CD4-positive, alpha-beta memory T cell (primary cell): ENCODE measurements at regions not wholly inside any gene's neighbourhood (a gene's known extent, or its start where the extent isn't known, plus 50 kb on each side); places are given as distances from the start of the nearest gene placed in this dataset.
"Not testable (repeated sequence)": the region's sequence is repeated elsewhere in the genome, so short reads cannot be mapped to it uniquely, and the experiment has no call there.

Experiments used
- CTCF ChIA-PET: fragments of 350-600 bp; sonication (Branson Sonifier 250); formaldehyde crosslinking; loops from one replicate; lab custom pipeline; 2021; ENCODE audit warnings: inconsistent platforms; ENCODE audit not compliant: partially characterized antibody; lab: Charles Lee
- POLR2A ChIA-PET: fragments of 350-600 bp; sonication (Branson Sonifier 250); formaldehyde crosslinking; loops from one replicate; lab custom pipeline; 2021; ENCODE audit not compliant: partially characterized antibody; lab: Charles Lee
- DNase-seq, 5 donors: peaks; one replicate each; pipeline versions ENCODE4 v3.0.0 to v3.0.0-alpha.2; 2020 to 2022; ENCODE audit warnings: mixed read lengths in 1 of 5
- H3K27ac ChIP-seq: one replicate; pipeline ENCODE4 v1.7.0; 2013; ENCODE audit warnings: low read depth, low read length
- H3K27me3 ChIP-seq: 2 replicates; pipeline ENCODE4 v1.7.0; 2013; ENCODE audit warnings: mild to moderate bottlenecking, low read length, moderate library complexity; ENCODE audit not compliant: insufficient read depth
- H3K36me3 ChIP-seq: 2 replicates; pipeline ENCODE4 v1.7.0; 2013; ENCODE audit warnings: mild to moderate bottlenecking, low read length, moderate library complexity; ENCODE audit not compliant: insufficient read depth
- H3K4me1 ChIP-seq: 2 replicates; pipeline ENCODE4 v1.7.0; 2013; ENCODE audit warnings: mild to moderate bottlenecking, low read length, moderate library complexity; ENCODE audit not compliant: insufficient read depth
- H3K4me3 ChIP-seq, 2 donors: one replicate each; pipeline ENCODE4 v1.7.0; 2013; ENCODE audit warnings: low read length in 2 of 2, mild to moderate bottlenecking in 1 of 2
- H3K9me3 ChIP-seq, 2 donors: one replicate each; pipeline ENCODE4 v1.7.0; 2013; ENCODE audit warnings: low read length in 2 of 2, control low read depth in 1 of 2; ENCODE audit not compliant: control insufficient read depth in 1 of 2
- H3K27ac Mint-ChIP-seq, 7 donors: one replicate each; pipeline ENCODE4 v1.8.0; 2020 to 2021; ENCODE audit warnings: mixed read lengths in 7 of 7, mild to moderate bottlenecking in 6 of 7, inconsistent platforms in 3 of 7, moderate library complexity in 3 of 7
- H3K27me3 Mint-ChIP-seq, 2 donors: one replicate each; pipeline ENCODE4 v1.8.0; 2020 to 2021; ENCODE audit warnings: mixed read lengths in 2 of 2
- H3K36me3 Mint-ChIP-seq, 2 donors: one replicate each; pipeline ENCODE4 v1.8.0; 2020 to 2021; ENCODE audit warnings: mixed read lengths in 2 of 2, inconsistent platforms in 1 of 2, mild to moderate bottlenecking in 1 of 2
- H3K4me1 Mint-ChIP-seq, 4 donors: one replicate each; pipeline ENCODE4 v1.8.0; 2020 to 2021; ENCODE audit warnings: mixed read lengths in 4 of 4, mild to moderate bottlenecking in 1 of 4
- H3K4me3 Mint-ChIP-seq, 8 donors: one replicate each; pipeline ENCODE4 v1.8.0; 2020 to 2021; ENCODE audit warnings: mixed read lengths in 8 of 8, mild to moderate bottlenecking in 7 of 8, moderate library complexity in 6 of 8, inconsistent platforms in 3 of 8
- H3K9me3 Mint-ChIP-seq, 8 donors: one replicate each; pipeline ENCODE4 v1.8.0; 2020 to 2021; ENCODE audit warnings: mixed read lengths in 8 of 8, mild to moderate bottlenecking in 5 of 8, inconsistent platforms in 3 of 8, moderate library complexity in 1 of 8
- intact Hi-C: fragments of 100-400 bp; cut with micrococcal nuclease; formaldehyde crosslinking; loops from one replicate; pipeline ENCODE4 v1.15.1; 2023

DNA sequence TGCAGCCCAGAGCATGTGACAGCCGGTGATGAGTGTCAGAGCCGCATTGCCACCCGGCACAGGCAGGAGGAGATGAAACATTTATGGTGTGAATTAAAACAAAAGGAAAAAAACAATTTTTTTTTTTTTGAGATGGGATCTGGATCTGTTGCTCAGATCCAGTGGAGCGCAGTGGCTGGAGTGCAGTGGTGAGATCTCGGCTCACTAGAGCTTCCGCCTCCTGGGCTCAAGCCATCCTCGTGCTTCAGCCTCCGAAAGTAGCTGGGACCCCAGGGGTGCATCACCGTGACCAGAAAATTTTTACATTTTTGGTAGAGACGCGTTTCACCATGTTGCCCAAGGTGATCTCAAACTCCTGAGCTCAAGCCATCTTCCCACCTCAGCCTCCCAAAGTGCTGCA, 182.1 kb upstream of the SALL3 start:
- Histone ChIP-seq H3K4me1 (no peaks in the 10 kb centered on the region), H3K9me3 (no peaks in the 10 kb centered on the region), H3K27me3 (no peaks in the 10 kb centered on the region), H3K36me3 (no peaks in the 10 kb centered on the region), H3K4me3 (no peak overlapping the region), H3K27ac (no peak overlapping the region)
- Mint-ChIP-seq H3K36me3 (no peaks in the 10 kb centered on the region), H3K9me3 (peaks cover 0 to 6% (median 0%) of the 10 kb centered on the region in 8 donors), H3K4me1 (peaks cover 0 to 2% (median 0%) of the 10 kb centered on the region in 4 donors), H3K27ac (no peak overlapping the region), H3K27me3 (no peaks in the 10 kb centered on the region), H3K4me3 (no peak overlapping the region)
- POLR2A ChIA-PET: no interaction called here
- CTCF ChIA-PET: no interaction called here
- no peak for DNase-seq
- intact Hi-C loops: no loop called here

DNA sequence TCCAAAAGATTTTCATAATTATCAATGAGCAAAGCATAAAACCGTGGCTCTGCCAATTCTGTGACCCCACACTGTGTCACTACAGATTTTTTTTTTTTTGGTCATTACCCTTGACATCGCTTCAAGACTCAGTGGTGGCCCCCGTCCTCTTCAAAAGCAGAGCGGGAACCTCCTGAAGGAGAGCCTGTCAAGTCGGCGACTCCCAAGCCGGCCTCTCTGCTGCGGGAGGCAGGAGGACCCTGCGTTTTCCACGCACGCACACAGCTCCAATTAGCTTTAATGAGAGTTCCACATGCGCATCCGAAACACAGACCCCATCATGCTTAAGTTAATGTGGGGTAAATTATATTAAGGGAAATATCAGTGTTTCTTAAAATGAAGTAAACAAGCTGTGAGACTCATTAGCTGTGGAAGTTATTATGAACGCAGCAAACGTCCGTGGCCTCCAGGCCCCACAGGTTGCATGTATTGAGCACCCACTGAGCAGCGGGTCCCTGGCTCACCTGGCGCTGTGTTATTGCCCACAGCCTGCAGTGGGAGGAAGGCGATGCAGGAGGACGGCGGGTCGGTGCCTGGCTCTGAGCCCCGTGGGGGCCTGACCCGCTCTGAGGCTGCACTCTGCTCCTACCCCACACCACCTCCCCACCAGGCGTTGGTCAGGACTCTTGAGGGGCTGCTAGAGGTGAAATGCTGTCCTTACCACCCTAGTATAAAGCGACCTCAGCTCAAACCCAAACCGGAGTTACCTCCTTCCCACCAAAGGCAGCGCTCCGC, 181.0 kb upstream of the SALL3 start:
- Mint-ChIP-seq H3K36me3 (no peaks in the 10 kb centered on the region), H3K4me3 (no peak overlapping the region), H3K27me3 (no peaks in the 10 kb centered on the region), H3K4me1 (peaks cover 0 to 2% (median 0%) of the 10 kb centered on the region in 4 donors), H3K27ac (no peak overlapping the region), H3K9me3 (peaks cover 0 to 6% (median 0%) of the 10 kb centered on the region in 8 donors)
- CTCF ChIA-PET: no interaction called here
- no peaks in the 10 kb centered on the region for H3K36me3 ChIP-seq
- intact Hi-C loops: no loop called here
- no peak overlapping the region for H3K27ac ChIP-seq
- H3K27me3 ChIP-seq: no peaks in the 10 kb centered on the region
- POLR2A ChIA-PET: no interaction called here
- H3K9me3 ChIP-seq: no peaks in the 10 kb centered on the region
- H3K4me3 ChIP-seq: no peak overlapping the region
- DNase-seq: no peak
- H3K4me1 ChIP-seq: no peaks in the 10 kb centered on the region

DNA sequence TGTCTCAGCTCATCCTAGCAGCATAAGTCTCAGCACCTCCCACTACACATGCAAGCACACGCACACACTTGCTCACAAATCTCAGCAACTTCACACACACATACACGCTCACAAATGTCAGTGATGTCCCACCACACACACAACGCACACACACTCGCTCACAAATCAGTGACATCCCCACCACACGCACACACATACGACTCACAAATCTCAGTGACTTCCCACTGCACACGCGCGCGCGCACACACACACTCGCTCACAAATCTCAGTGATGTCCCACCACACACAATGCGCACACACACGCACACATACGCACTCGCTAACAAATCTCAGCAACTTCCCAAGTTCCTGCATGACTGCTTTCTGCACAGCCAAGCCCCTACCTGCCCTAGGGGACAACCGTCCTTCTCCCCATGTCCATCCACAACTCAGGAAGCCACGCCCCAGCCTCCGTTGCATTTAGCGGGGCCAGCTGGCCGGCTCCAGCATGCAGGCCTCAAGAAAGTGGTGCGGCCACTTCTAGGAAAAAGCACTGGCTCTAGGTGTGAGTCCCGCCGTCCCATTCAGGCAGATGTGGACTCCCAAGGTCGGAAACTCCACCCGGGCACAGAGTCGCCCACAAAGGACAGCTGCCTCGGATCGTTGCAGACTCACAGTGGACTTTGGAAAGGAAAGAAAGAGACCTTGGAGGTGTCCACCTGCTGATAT, 180.1 kb upstream of the SALL3 start:
- Mint-ChIP-seq H3K27me3 (no peaks in the 10 kb centered on the region), H3K4me1 (peaks cover 0 to 2% (median 0%) of the 10 kb centered on the region in 4 donors), H3K27ac (no peak overlapping the region), H3K36me3 (no peaks in the 10 kb centered on the region), H3K4me3 (no peak overlapping the region), H3K9me3 (peaks cover 0 to 6% (median 0%) of the 10 kb centered on the region in 8 donors)
- no peaks in the 10 kb centered on the region for H3K4me1 ChIP-seq
- no peaks in the 10 kb centered on the region for H3K27me3 ChIP-seq
- intact Hi-C loops: no loop called here
- no peaks in the 10 kb centered on the region for H3K9me3 ChIP-seq
- H3K4me3 ChIP-seq: no peak overlapping the region
- H3K27ac ChIP-seq: no peak overlapping the region
- POLR2A ChIA-PET: no interaction called here
- CTCF ChIA-PET: no interaction called here
- no peaks in the 10 kb centered on the region for H3K36me3 ChIP-seq
- no peak for DNase-seq

DNA sequence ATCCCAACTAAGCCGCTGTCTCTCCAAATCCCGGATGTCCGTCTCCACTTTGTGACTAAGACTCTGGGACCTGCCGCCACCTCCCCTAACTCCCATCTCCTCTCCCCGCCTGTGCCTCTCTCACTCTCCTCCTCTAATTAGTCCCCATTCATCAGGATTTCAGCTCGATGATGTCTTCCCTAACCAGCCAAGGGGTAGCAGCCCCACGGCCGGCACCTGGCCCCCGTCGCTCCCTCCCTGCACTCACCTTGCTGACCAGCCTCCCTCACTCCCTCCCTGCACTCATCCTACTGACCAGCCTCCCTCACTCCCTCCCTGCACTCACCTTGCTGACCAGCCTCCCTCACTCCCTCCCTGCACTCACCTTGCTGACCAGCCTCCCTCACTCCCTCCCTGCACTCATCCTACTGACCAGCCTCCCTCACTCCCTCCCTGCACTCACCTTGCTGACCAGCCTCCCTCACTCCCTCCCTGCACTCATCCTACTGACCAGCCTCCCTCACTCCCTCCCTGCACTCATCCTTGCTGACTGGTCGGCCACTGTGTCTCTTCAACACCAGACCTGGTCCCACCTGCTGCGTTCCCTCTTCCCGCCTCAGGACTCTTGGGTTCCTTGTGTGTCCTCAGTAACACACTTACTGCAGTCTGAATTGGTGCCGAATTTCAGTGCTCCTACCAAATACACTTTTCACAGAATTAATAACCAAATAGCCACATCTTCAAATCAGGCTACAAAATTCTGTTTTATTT, 179.3 kb upstream of the SALL3 start:
- H3K27me3 ChIP-seq, H3K9me3 ChIP-seq, intact Hi-C loops, POLR2A ChIA-PET, H3K27ac Mint-ChIP-seq, H3K27ac ChIP-seq, H3K4me1 Mint-ChIP-seq, H3K36me3 ChIP-seq, H3K4me3 ChIP-seq, H3K9me3 Mint-ChIP-seq, DNase-seq, H3K36me3 Mint-ChIP-seq, H3K27me3 Mint-ChIP-seq, CTCF ChIA-PET, H3K4me3 Mint-ChIP-seq, H3K4me1 ChIP-seq: not testable (repeated sequence)

DNA sequence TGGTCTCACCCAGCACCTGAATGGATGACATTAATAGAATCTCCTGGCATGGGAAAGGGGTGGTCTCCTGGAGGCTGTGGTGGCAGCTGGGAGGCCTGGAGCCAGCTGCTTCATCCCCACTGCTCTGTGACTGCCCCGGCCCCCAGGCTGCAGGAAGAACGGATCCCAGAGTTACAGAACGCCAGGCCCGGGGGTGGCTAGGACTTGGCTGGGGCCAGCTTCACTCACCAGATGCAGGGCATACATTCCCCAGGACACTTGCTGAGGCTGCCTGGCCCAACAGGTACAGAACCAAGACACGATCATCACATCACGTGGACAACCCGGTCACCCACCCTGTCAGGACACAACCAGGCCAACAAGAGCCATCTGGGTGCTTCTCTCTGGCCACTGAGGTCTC, 178.6 kb upstream of the SALL3 start:
- Mint-ChIP-seq H3K27ac (no peak overlapping the region), H3K36me3 (no peaks in the 10 kb centered on the region), H3K27me3 (peaks cover 0 to 2% of the 10 kb centered on the region in 2 donors), H3K4me3 (no peak overlapping the region), H3K4me1 (peaks cover 0 to 2% (median 0%) of the 10 kb centered on the region in 4 donors), H3K9me3 (peaks cover 0 to 6% (median 0%) of the 10 kb centered on the region in 8 donors)
- Histone ChIP-seq H3K9me3 (no peaks in the 10 kb centered on the region), H3K4me1 (no peaks in the 10 kb centered on the region), H3K36me3 (no peaks in the 10 kb centered on the region), H3K4me3 (no peak overlapping the region), H3K27ac (no peak overlapping the region), H3K27me3 (no peaks in the 10 kb centered on the region)
- no peak for DNase-seq
- ChIA-PET POLR2A (no interaction called here), CTCF (no interaction called here)
- intact Hi-C loops: no loop called here

DNA sequence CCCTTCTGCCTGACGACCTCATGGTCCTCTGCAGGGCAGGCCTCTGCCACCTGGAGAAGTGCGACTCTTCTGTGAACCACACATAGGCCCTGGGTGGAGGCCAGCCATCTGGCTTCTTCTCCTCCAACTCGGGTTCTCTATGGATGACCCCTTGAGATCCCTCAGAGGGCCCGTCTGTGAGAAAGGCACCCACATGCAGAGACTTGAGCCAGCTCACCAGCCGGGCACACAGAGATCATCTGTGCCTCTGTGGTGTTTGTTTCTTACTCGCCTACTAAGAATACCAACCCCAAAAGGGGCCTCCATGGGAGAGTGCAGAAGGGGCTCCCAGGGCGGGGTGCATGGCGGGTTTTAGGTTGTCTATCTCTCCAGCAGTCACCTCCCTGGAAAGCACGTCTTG, 176.5 kb upstream of the SALL3 start:
- Histone ChIP-seq H3K36me3 (no peaks in the 10 kb centered on the region), H3K27ac (no peak overlapping the region), H3K27me3 (no peaks in the 10 kb centered on the region), H3K9me3 (no peaks in the 10 kb centered on the region), H3K4me1 (no peaks in the 10 kb centered on the region), H3K4me3 (no peak overlapping the region)
- peaks cover 0 to 2% (median 0%) of the 10 kb centered on the region in 4 donors for H3K4me1 Mint-ChIP-seq
- H3K27me3 Mint-ChIP-seq: peaks cover 0 to 3% of the 10 kb centered on the region in 2 donors
- no peak overlapping the region for H3K4me3 Mint-ChIP-seq
- ChIA-PET CTCF (no interaction called here), POLR2A (no interaction called here)
- H3K36me3 Mint-ChIP-seq: no peaks in the 10 kb centered on the region
- intact Hi-C loops: no loop called here
- H3K27ac Mint-ChIP-seq: no peak overlapping the region
- peaks cover 0 to 3% (median 0%) of the 10 kb centered on the region in 8 donors for H3K9me3 Mint-ChIP-seq
- no peak for DNase-seq
